BJ (cell line): ENCODE measurements at regions not wholly inside any gene's neighbourhood (a gene's known extent, or its start where the extent isn't known, plus 50 kb on each side); places are given as distances from the start of the nearest gene placed in this dataset. TPM values are rescaled to one million over a fixed set of nuclear protein-coding genes. Genes with fewer than 3 reads are reported as not detected.

Experiments
- CTCF ChIA-PET: fragments of 350-600 bp; formaldehyde crosslinking; extraction: SDS; loops from one replicate; lab custom pipeline; 2021; ENCODE audit warnings: antibody characterized with exemption, inconsistent platforms; lab: Yijun Ruan, JAX
- POLR2A ChIA-PET: fragments of 300-600 bp; sonication (Branson Sonifier 250); formaldehyde crosslinking; extraction: SDS; loops from one replicate; lab custom pipeline; 2021; ENCODE audit warnings: antibody characterized with exemption; lab: Charles Lee
- DNase-seq: peaks from one replicate; pipeline ENCODE4 v3.0.0-alpha.2; 2011; ENCODE audit warnings: low read depth
- H3K27me3 ChIP-seq: 2 replicates; pipeline ENCODE4 v1.6.0; 2011; ENCODE audit warnings: low read length; ENCODE audit not compliant: control insufficient read depth, insufficient read depth
- H3K36me3 ChIP-seq: 2 replicates; pipeline ENCODE4 v1.5.1; 2011; ENCODE audit warnings: low read length; ENCODE audit not compliant: control insufficient read depth, insufficient read depth
- H3K4me3 ChIP-seq: 2 replicates; pipeline ENCODE4 v1.5.1; 2011; ENCODE audit warnings: low read depth, mild to moderate bottlenecking, control low read depth, low read length
- small RNA-seq: library from RNA; depleted of rRNA; stranded (forward); fragments of <200 nt; gene quantifications from one replicate; pipeline ENCODE3, GENCODE V24; 2012; ENCODE audit warnings: low replicate concordance, low read depth; ENCODE audit not compliant: insufficient read length
- TF ChIP-seq, protein P1 (sequence below): IDR thresholded peaks from 2 replicates; pipeline ENCODE4 v1.5.1; 2011; ENCODE audit warnings: low read depth, mild to moderate bottlenecking, control low read depth, inconsistent platforms, low read length, moderate library complexity; ENCODE audit not compliant: insufficient read depth

DNA sequence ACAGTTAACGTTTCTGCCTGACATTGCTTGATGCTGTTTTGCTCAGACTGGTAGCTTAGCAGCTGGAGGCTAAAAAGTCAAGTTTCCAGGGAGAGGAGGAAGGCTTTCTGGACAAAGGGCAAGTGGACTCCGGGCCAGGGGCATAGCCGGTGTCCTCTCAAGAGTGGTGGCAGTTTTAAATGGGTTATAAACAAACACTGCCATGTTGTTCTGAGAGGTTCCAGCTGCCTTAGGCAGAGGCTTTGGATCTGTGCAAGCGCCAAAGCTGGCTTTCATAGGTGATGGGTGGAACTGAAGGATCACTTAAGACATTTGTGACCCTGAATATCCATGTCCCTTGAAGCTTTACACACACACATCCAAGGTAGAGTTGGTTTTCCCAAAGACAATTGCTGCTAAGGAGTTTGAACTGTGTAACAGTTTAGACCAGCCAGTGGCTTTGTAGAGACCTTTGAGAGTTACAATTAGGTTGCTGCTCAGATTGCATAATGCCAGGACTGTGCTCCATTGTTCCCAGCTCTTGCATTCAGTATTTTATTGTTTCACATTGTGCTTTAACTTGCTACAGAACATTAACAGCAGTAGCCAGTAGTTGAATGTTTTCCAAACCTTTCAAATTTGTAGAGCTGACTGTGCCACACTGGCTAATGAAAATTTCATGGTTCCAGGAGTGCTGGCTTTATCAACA lies 54.1 kb upstream of the AP1S2 start:
- no peaks in the 10 kb centered on the region for H3K36me3 ChIP-seq
- ChIA-PET POLR2A (no interaction called here), CTCF (no interaction called here)
- DNase-seq = no peak
- H3K27me3 ChIP-seq = no peaks in the 10 kb centered on the region
- no peak overlapping the region for H3K4me3 ChIP-seq
- TF ChIP-seq, protein P1, sequence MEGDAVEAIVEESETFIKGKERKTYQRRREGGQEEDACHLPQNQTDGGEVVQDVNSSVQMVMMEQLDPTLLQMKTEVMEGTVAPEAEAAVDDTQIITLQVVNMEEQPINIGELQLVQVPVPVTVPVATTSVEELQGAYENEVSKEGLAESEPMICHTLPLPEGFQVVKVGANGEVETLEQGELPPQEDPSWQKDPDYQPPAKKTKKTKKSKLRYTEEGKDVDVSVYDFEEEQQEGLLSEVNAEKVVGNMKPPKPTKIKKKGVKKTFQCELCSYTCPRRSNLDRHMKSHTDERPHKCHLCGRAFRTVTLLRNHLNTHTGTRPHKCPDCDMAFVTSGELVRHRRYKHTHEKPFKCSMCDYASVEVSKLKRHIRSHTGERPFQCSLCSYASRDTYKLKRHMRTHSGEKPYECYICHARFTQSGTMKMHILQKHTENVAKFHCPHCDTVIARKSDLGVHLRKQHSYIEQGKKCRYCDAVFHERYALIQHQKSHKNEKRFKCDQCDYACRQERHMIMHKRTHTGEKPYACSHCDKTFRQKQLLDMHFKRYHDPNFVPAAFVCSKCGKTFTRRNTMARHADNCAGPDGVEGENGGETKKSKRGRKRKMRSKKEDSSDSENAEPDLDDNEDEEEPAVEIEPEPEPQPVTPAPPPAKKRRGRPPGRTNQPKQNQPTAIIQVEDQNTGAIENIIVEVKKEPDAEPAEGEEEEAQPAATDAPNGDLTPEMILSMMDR = no peak

DNA sequence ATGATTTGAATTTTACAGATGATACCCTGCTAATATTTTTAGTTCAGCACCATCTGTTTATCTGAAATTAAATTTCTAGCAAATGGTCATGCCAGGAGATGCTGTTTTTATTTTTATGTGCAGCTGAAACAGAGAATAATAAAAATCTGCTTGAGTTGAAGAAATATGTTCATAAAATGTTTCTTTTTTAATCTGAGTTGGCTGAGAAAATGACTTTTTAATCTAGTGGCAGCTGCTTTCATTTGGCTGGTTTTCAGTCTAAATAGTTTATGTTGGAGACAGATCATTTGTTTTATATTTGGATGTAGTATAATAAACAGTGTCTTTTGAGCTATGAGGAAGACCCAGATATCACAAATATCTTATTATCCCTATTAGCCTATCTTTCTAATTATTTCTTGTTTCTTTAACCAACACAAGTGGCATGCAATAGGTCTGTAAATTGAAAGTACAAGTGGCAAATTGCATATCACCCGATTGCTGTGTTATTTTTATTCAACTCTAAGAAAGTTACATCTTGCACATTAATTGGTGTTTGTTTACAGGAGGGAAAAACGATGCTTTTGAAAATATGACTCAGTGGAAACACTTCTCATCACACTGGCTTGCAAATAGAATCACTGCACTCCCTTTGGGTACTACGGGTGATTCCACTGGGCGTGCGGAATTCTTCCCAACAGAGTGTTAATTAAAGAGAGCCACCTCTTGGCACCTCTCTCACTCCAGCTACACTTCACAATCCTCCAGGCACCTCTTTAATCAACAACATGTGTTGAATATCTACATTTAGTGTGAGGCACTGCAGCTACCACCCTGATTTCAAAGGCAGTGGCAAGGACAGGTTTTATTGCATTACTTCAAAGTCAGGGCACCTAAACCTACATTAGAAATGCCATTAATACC lies 51.7 kb upstream of the AP1S2 start:
- DNase-seq = no peak
- H3K27me3 ChIP-seq = no peaks in the 10 kb centered on the region
- H3K4me3 ChIP-seq = no peak overlapping the region
- ChIA-PET CTCF (no interaction called here), POLR2A (no interaction called here)
- no peaks in the 10 kb centered on the region for H3K36me3 ChIP-seq
- TF ChIP-seq, protein P1 = no peak

Small RNA genes lying in the stretch of these regions (small RNA-seq; reads per million reads assigned to genes)
- gene RNU5F-7P = not detected
